H9 (cell line): ENCODE measurements at regions not wholly inside any gene's neighbourhood (a gene's known extent, or its start where the extent isn't known, plus 50 kb on each side); places are given as distances from the start of the nearest gene placed in this dataset.

Experiments used
- DNase-seq: peaks from one replicate; pipeline ENCODE4 v3.0.0-alpha.2; 2017
- H2AFZ ChIP-seq: one replicate; pipeline ENCODE4 v1.6.1; 2013; ENCODE audit warnings: mild to moderate bottlenecking, low read length, control low read depth, moderate library complexity
- H2AK5ac ChIP-seq: 2 replicates; pipeline ENCODE4 v1.6.1; 2013; ENCODE audit warnings: low read length, control low read depth, mixed read lengths; ENCODE audit not compliant: insufficient read length
- H2BK120ac ChIP-seq: one replicate; pipeline ENCODE4 v1.6.1; 2013; ENCODE audit warnings: low read depth, mild to moderate bottlenecking, low read length, control low read depth, inconsistent platforms; ENCODE audit not compliant: poor library complexity, severe bottlenecking
- H2BK12ac ChIP-seq: 2 replicates; pipeline ENCODE4 v1.6.1; 2013; ENCODE audit warnings: low read length, control low read depth, mixed read lengths, low read depth; ENCODE audit not compliant: insufficient read length
- H2BK15ac ChIP-seq: 2 replicates; pipeline ENCODE4 v1.6.1; 2013; ENCODE audit warnings: low read depth, low read length, control low read depth
- H2BK20ac ChIP-seq: one replicate; pipeline ENCODE4 v1.6.1; 2013; ENCODE audit warnings: low read depth, mild to moderate bottlenecking, low read length, control low read depth, inconsistent platforms; ENCODE audit not compliant: poor library complexity, severe bottlenecking
- H2BK5ac ChIP-seq: 2 replicates; pipeline ENCODE4 v1.6.1; 2013; ENCODE audit warnings: low read length, control low read depth, mixed read lengths; ENCODE audit not compliant: insufficient read length
- H3K14ac ChIP-seq: 2 replicates; pipeline ENCODE4 v1.6.1; 2013; ENCODE audit warnings: low read length, control low read depth; ENCODE audit not compliant: insufficient read depth
- H3K18ac ChIP-seq: 2 replicates; pipeline ENCODE4 v1.6.1; 2013; ENCODE audit warnings: low read depth, mild to moderate bottlenecking, mixed read lengths, low read length, control low read depth; ENCODE audit not compliant: insufficient read length
- H3K23ac ChIP-seq: 2 replicates; pipeline ENCODE4 v1.6.1; 2013; ENCODE audit warnings: low read length, control low read depth, mixed read lengths, low read depth; ENCODE audit not compliant: insufficient read length
- H3K23me2 ChIP-seq: 2 replicates; pipeline ENCODE4 v1.6.1; 2013; ENCODE audit warnings: low read depth, mild to moderate bottlenecking, mixed read lengths, low read length, control low read depth; ENCODE audit not compliant: insufficient read length, poor library complexity, severe bottlenecking
- H3K27ac ChIP-seq: 2 replicates; pipeline ENCODE4 v1.5.1; 2013; ENCODE audit warnings: low read length, control low read depth, mixed read lengths, low read depth; ENCODE audit not compliant: insufficient read length
- H3K27me3 ChIP-seq: 2 replicates; pipeline ENCODE4 v1.6.1; 2013; ENCODE audit warnings: low read length, control low read depth, inconsistent platforms; ENCODE audit not compliant: insufficient read depth
- H3K4ac ChIP-seq: 2 replicates; pipeline ENCODE4 v1.6.1; 2013; ENCODE audit warnings: low read depth, mild to moderate bottlenecking, control low read depth, inconsistent platforms, low read length, moderate library complexity
- H3K4me1 ChIP-seq: 2 replicates; pipeline ENCODE4 v1.6.1; 2013; ENCODE audit warnings: low read length, control low read depth, inconsistent platforms; ENCODE audit not compliant: insufficient read depth
- H3K4me2 ChIP-seq: 2 replicates; pipeline ENCODE4 v1.6.1; 2013; ENCODE audit warnings: low read length, control low read depth, mixed read lengths; ENCODE audit not compliant: insufficient read length, insufficient read depth
- H3K56ac ChIP-seq: 2 replicates; pipeline ENCODE4 v1.6.1; 2013; ENCODE audit warnings: low read depth, mild to moderate bottlenecking, mixed read lengths, low read length, control low read depth; ENCODE audit not compliant: insufficient read length
- H3K79me1 ChIP-seq: 2 replicates; pipeline ENCODE4 v1.6.1; 2013; ENCODE audit warnings: low read depth, mild to moderate bottlenecking, moderate library complexity, low read length, control low read depth, inconsistent platforms; ENCODE audit not compliant: insufficient read depth, poor library complexity, severe bottlenecking
- H3K79me2 ChIP-seq: 2 replicates; pipeline ENCODE4 v1.6.1; 2013; ENCODE audit warnings: low read length, control low read depth, inconsistent platforms; ENCODE audit not compliant: insufficient read depth
- H3K9ac ChIP-seq: 2 replicates; pipeline ENCODE4 v1.6.1; 2013; ENCODE audit warnings: low read length, control low read depth, mixed read lengths; ENCODE audit not compliant: insufficient read length; ENCODE audit errors: extremely low read depth
- H3K9me3 ChIP-seq: one replicate; pipeline ENCODE4 v1.6.1; 2013; ENCODE audit warnings: low read depth, low read length, inconsistent platforms; ENCODE audit not compliant: control insufficient read depth
- H3T11ph ChIP-seq: one replicate; pipeline ENCODE4 v1.6.1; 2013; ENCODE audit warnings: mild to moderate bottlenecking, low read length, control low read depth, inconsistent platforms
- H4K20me1 ChIP-seq: one replicate; pipeline ENCODE4 v1.6.1; 2013; ENCODE audit not compliant: control insufficient read depth, insufficient read length, insufficient read depth
- H4K5ac ChIP-seq: 2 replicates; pipeline ENCODE4 v1.6.1; 2013; ENCODE audit warnings: low read depth, mild to moderate bottlenecking, mixed read lengths, low read length, control low read depth; ENCODE audit not compliant: insufficient read length
- H4K8ac ChIP-seq: replicated peaks from 2 replicates; pipeline ENCODE4 v1.6.1; 2013; ENCODE audit warnings: low read length, control low read depth, mixed read lengths, low read depth; ENCODE audit not compliant: insufficient read length
- H4K91ac ChIP-seq: 2 replicates; pipeline ENCODE4 v1.6.1; 2013; ENCODE audit warnings: low read depth, mild to moderate bottlenecking, moderate library complexity, mixed read lengths, low read length, control low read depth; ENCODE audit not compliant: insufficient read length
- H3K27ac Mint-ChIP-seq, 3 experiments: 2 replicates in 2 of 3; 3 replicates in 1 of 3; pipeline ENCODE4 v1.8.0; 2020 to 2021; ENCODE audit warnings: mixed read lengths in 3 of 3, mild to moderate bottlenecking in 1 of 3, moderate library complexity in 1 of 3
- H3K27me3 Mint-ChIP-seq: 2 replicates; pipeline ENCODE4 v1.8.0; 2021; ENCODE audit warnings: low read depth, mild to moderate bottlenecking, moderate library complexity, mixed read lengths
- H3K36me3 Mint-ChIP-seq, 3 experiments: 2 replicates in 2 of 3; 3 replicates in 1 of 3; pipeline ENCODE4 v1.8.0; 2020 to 2021; ENCODE audit warnings: low read depth in 3 of 3, mixed read lengths in 3 of 3; ENCODE audit not compliant: insufficient read depth in 1 of 3
- H3K4me1 Mint-ChIP-seq, 2 experiments: 2 replicates each; pipeline ENCODE4 v1.8.0; 2020; ENCODE audit warnings: mixed read lengths in 2 of 2
- H3K4me3 Mint-ChIP-seq, 2 experiments: 2 replicates in 1 of 2; 3 replicates in 1 of 2; pipeline ENCODE4 v1.8.0; 2020 to 2021; ENCODE audit warnings: mild to moderate bottlenecking in 2 of 2, mixed read lengths in 2 of 2, moderate library complexity in 1 of 2
- H3K9me3 Mint-ChIP-seq, 2 experiments: 2 replicates in 1 of 2; 3 replicates in 1 of 2; pipeline ENCODE4 v1.8.0; 2020; ENCODE audit warnings: mild to moderate bottlenecking in 2 of 2, mixed read lengths in 2 of 2, moderate library complexity in 1 of 2
- WGBS: extraction: QIAGEN DNeasy Blood & Tissue Kit; methylation state at CpG from one replicate; pipeline ENCODE4 v1.1.7; 2013; ENCODE audit warnings: missing lambda C conversion rate, low lambda C conversion rate, mixed read lengths; ENCODE audit not compliant: insufficient read length; ENCODE audit errors: extremely low coverage; 5-methylcytosine and 5-hydroxymethylcytosine counted together
- TF ChIP-seq, protein P1 (sequence below): fragments of 200-600 bp; sonication (generic); conservative IDR thresholded peaks from 3 replicates; pipeline ENCODE4 v1.8.0; 2021; ENCODE audit warnings: antibody characterized with exemption, mild to moderate bottlenecking

GRCh38 chr1:189274267-189274666 is 1203.4 kb downstream of the BRINP3 start:
- H2BK5ac ChIP-seq: no peak overlapping the region
- no peaks in the 10 kb centered on the region for H3K4me1 ChIP-seq
- H3K14ac ChIP-seq: no peak overlapping the region
- no peak overlapping the region for H2AK5ac ChIP-seq
- Mint-ChIP-seq H3K27me3 (no peaks in the 10 kb centered on the region), H3K36me3 (peaks cover 0 to 14% (median 2%) of the 10 kb centered on the region in 3 experiments; a peak in 6 of 7 replicates), H3K9me3 (peaks cover 8 to 15% of the 10 kb centered on the region in 2 experiments), H3K27ac (no peak overlapping the region), H3K4me1 (no peaks in the 10 kb centered on the region), H3K4me3 (no peak overlapping the region)
- H2BK15ac ChIP-seq: no peak overlapping the region
- H4K20me1 ChIP-seq: no peaks in the 10 kb centered on the region
- no peak overlapping the region for H4K91ac ChIP-seq
- H2BK120ac ChIP-seq: no peak overlapping the region
- H3K9me3 ChIP-seq: peaks cover 8% of the 10 kb centered on the region
- no peak overlapping the region for H3T11ph ChIP-seq
- no peak overlapping the region for H2BK20ac ChIP-seq
- no peak overlapping the region for H3K9ac ChIP-seq
- H3K4ac ChIP-seq: no peak overlapping the region
- H3K27ac ChIP-seq: no peak overlapping the region
- no peak overlapping the region for H3K23ac ChIP-seq
- no peak for DNase-seq
- WGBS: no CpG with 5 or more reads among the region's 1 CpG
- H3K4me2 ChIP-seq: no peak overlapping the region
- H3K23me2 ChIP-seq: no peaks in the 10 kb centered on the region
- no peaks in the 10 kb centered on the region for H3K79me2 ChIP-seq
- TF ChIP-seq, protein P1, sequence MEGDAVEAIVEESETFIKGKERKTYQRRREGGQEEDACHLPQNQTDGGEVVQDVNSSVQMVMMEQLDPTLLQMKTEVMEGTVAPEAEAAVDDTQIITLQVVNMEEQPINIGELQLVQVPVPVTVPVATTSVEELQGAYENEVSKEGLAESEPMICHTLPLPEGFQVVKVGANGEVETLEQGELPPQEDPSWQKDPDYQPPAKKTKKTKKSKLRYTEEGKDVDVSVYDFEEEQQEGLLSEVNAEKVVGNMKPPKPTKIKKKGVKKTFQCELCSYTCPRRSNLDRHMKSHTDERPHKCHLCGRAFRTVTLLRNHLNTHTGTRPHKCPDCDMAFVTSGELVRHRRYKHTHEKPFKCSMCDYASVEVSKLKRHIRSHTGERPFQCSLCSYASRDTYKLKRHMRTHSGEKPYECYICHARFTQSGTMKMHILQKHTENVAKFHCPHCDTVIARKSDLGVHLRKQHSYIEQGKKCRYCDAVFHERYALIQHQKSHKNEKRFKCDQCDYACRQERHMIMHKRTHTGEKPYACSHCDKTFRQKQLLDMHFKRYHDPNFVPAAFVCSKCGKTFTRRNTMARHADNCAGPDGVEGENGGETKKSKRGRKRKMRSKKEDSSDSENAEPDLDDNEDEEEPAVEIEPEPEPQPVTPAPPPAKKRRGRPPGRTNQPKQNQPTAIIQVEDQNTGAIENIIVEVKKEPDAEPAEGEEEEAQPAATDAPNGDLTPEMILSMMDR: no peak
- H4K8ac ChIP-seq: no peak overlapping the region
- H2BK12ac ChIP-seq: no peak overlapping the region
- H3K18ac ChIP-seq: no peak overlapping the region
- no peak overlapping the region for H4K5ac ChIP-seq
- H3K56ac ChIP-seq: no peak overlapping the region
- H3K27me3 ChIP-seq: no peaks in the 10 kb centered on the region
- H2AFZ ChIP-seq: no peak overlapping the region
- no peaks in the 10 kb centered on the region for H3K79me1 ChIP-seq
